Liver (tissue), 7 donors: ENCODE measurements at regions not wholly inside any gene's neighbourhood (a gene's known extent, or its start where the extent isn't known, plus 50 kb on each side); places are given as distances from the start of the nearest gene placed in this dataset.

Experiments
- DNase-seq: peaks from one replicate; pipeline ENCODE4 v3.0.0-alpha.2; 2017; ENCODE audit warnings: low spot score
- H3K27ac ChIP-seq, 2 donors: one replicate each; pipeline ENCODE4 v1.7.0; 2013; ENCODE audit warnings: inconsistent platforms in 2 of 2, low read length in 2 of 2, control low read depth in 1 of 2, low read depth in 1 of 2, mild to moderate bottlenecking in 1 of 2
- H3K27me3 ChIP-seq, 4 donors: one replicate each; pipeline versions ENCODE4 v1.6.1 to v1.7.0; 2013; ENCODE audit warnings: low read length in 3 of 4, inconsistent platforms in 1 of 4, mild to moderate bottlenecking in 1 of 4, moderate library complexity in 1 of 4; ENCODE audit not compliant: control insufficient read depth in 4 of 4, insufficient read depth in 4 of 4
- H3K36me3 ChIP-seq, 4 donors: one replicate each; pipeline versions ENCODE4 v1.6.1 to v1.7.0; 2013; ENCODE audit warnings: low read length in 3 of 4, mild to moderate bottlenecking in 3 of 4, low read depth in 1 of 4, moderate library complexity in 1 of 4; ENCODE audit not compliant: control insufficient read depth in 4 of 4, insufficient read depth in 3 of 4
- H3K4me1 ChIP-seq, 4 donors: one replicate each; pipeline versions ENCODE4 v1.6.1 to v1.7.0; 2013; ENCODE audit warnings: low read length in 3 of 4, mild to moderate bottlenecking in 3 of 4, moderate library complexity in 1 of 4; ENCODE audit not compliant: control insufficient read depth in 4 of 4, insufficient read depth in 4 of 4
- H3K4me3 ChIP-seq, 3 donors: one replicate each; pipeline versions ENCODE4 v1.6.1 to v1.7.0; 2013; ENCODE audit warnings: low read length in 3 of 3, control low read depth in 1 of 3, low read depth in 1 of 3, mild to moderate bottlenecking in 1 of 3
- H3K9ac ChIP-seq, 2 donors: one replicate each; pipeline ENCODE4 v1.7.0; 2013; ENCODE audit warnings: low read length in 2 of 2, mild to moderate bottlenecking in 2 of 2, moderate library complexity in 2 of 2, control low read depth in 1 of 2, low read depth in 1 of 2
- H3K9me3 ChIP-seq, 4 donors: one replicate each; pipeline versions ENCODE4 v1.6.1 to v1.7.0; 2013; ENCODE audit warnings: low read length in 3 of 4; ENCODE audit not compliant: control insufficient read depth in 4 of 4
- EGR1 ChIP-seq, 2 donors: IDR thresholded peaks; 2 replicates each; pipeline ENCODE4 v1.6.1; 2016 to 2018; ENCODE audit warnings: antibody characterized with exemption in 2 of 2, low read depth in 2 of 2
- FOXA1 ChIP-seq: IDR thresholded peaks from 2 replicates; pipeline ENCODE4 v1.6.1; 2016; ENCODE audit warnings: antibody characterized with exemption
- HNF4A ChIP-seq, 2 donors: conservative IDR thresholded peaks; 2 replicates each; pipeline ENCODE4 v1.6.1; 2016; ENCODE audit warnings: antibody characterized with exemption in 2 of 2, mild to moderate bottlenecking in 2 of 2
- NR2F2 ChIP-seq: IDR thresholded peaks from 2 replicates; pipeline ENCODE4 v1.6.1; 2016; ENCODE audit warnings: antibody characterized with exemption
- RAD21 ChIP-seq, 2 donors: IDR thresholded peaks; 2 replicates each; pipeline ENCODE4 v1.6.1; 2016; ENCODE audit warnings: antibody characterized with exemption in 2 of 2, mild to moderate bottlenecking in 2 of 2
- RXRA ChIP-seq, 2 donors: IDR thresholded peaks; 2 replicates each; pipeline ENCODE4 v1.6.1; 2017 to 2018; ENCODE audit warnings: antibody characterized with exemption in 2 of 2, mild to moderate bottlenecking in 1 of 2
- TAF1 ChIP-seq: conservative IDR thresholded peaks from 2 replicates; pipeline ENCODE4 v1.6.1; 2016; ENCODE audit warnings: antibody characterized with exemption, mild to moderate bottlenecking
- YY1 ChIP-seq: IDR thresholded peaks from 2 replicates; pipeline ENCODE4 v1.6.1; 2016; ENCODE audit warnings: antibody characterized with exemption, mild to moderate bottlenecking
- ZBTB33 ChIP-seq: IDR thresholded peaks from 2 replicates; pipeline ENCODE4 v1.6.1; 2016; ENCODE audit warnings: antibody characterized with exemption
- WGBS: extraction: QIAGEN DNeasy Blood & Tissue Kit; methylation state at CpG from one replicate; pipeline ENCODE4 v1.1.7; 2013; 5-methylcytosine and 5-hydroxymethylcytosine counted together
- TF ChIP-seq, protein P1 (sequence below): IDR thresholded peaks from 2 replicates; pipeline ENCODE4 v1.6.1; 2016; ENCODE audit warnings: antibody characterized with exemption
- donor health status: healthy.
- donor health status: healthy.
- donor health status: healthy.
- donor health status: healthy.

DNA sequence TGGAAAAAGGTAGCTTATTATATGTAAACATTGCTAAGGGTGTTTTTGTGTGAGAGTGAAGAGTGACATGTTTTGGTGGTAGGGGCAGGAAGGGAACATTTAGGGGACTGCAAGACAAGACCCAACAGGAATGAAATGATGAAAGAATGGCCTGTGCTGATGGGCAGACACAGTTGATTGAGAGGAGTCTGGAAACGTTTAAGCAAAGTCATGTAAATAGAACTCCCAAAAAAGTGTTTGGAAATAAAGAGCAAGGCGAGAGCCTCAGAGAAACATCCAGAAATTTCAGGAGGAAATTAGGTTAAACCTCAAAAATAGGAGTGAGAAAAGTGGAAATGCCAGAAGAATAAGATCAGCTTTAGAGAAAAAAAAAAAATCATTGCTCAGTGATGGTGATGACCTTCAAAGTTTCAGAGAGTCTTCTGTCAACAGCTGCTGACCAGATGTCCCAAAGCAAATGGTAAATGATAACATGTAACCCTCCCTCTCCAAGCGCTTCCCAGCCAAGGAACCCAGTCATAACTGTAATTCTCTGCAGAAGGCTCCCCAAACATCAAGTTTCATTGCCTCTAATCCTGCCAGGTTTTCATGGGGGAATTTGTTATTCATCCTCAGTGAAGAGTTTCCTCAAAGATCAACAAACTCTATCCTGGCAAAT is 223.2 kb upstream of the FAR2 start:
- Histone ChIP-seq H3K4me3 (no peak overlapping the region), H3K9me3 (peaks cover 0 to 7% (median 2%) of the 10 kb centered on the region in 4 donors), H3K4me1 (no peaks in the 10 kb centered on the region), H3K36me3 (no peaks in the 10 kb centered on the region), H3K27me3 (no peaks in the 10 kb centered on the region), H3K27ac (no peak overlapping the region), H3K9ac (no peak overlapping the region)
- no peak for DNase-seq
- 63% methylated on average over 3 of the region's 3 CpGs for WGBS
- TF ChIP-seq RXRA (IDR thresholded peaks at IDR 0.05) = no peak

GRCh38 chr12:28930704-28931103 is 218.4 kb upstream of the FAR2 start:
- peaks cover 0 to 2% (median under 1%) of the 10 kb centered on the region in 4 donors for H3K9me3 ChIP-seq
- no peaks in the 10 kb centered on the region for H3K27me3 ChIP-seq
- TF ChIP-seq HNF4A (conservative IDR thresholded peaks at IDR 0.05) (no peak), ZBTB33 (no peak), FOXA1 (no peak), TAF1 (no peak)
- TF ChIP-seq, protein P1, sequence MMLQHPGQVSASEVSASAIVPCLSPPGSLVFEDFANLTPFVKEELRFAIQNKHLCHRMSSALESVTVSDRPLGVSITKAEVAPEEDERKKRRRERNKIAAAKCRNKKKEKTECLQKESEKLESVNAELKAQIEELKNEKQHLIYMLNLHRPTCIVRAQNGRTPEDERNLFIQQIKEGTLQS = no peak
- no peak for DNase-seq
- H3K36me3 ChIP-seq = no peaks in the 10 kb centered on the region
- WGBS = 96% methylated on average over 2 of the region's 2 CpGs
- no peak overlapping the region for H3K9ac ChIP-seq
- H3K4me3 ChIP-seq = no peak overlapping the region
- H3K4me1 ChIP-seq = no peaks in the 10 kb centered on the region
- H3K27ac ChIP-seq = no peak overlapping the region

GRCh38 chr12:28933176-28933575 is 215.9 kb upstream of the FAR2 start:
- DNase-seq = no peak
- Histone ChIP-seq H3K9me3 (no peaks in the 10 kb centered on the region), H3K9ac (no peak overlapping the region), H3K27me3 (peaks cover 0 to 2% (median 0%) of the 10 kb centered on the region in 4 donors), H3K36me3 (no peaks in the 10 kb centered on the region), H3K4me1 (no peaks in the 10 kb centered on the region), H3K27ac (no peak overlapping the region), H3K4me3 (no peak overlapping the region)
- WGBS = 81% methylated on average over 1 of the region's 1 CpG
- no peak for TF ChIP-seq NR2F2
- no peak for TF ChIP-seq TAF1
- TF ChIP-seq RAD21 (IDR thresholded peaks at IDR 0.05) = no peak
- no peak for TF ChIP-seq ZBTB33
- TF ChIP-seq YY1 = no peak
- TF ChIP-seq EGR1 (IDR thresholded peaks at IDR 0.05; ENCODE audit: low read depth in 2 of 2) = no peak
